DMS114 treated with DMSO at 0.1 percent for 48 hours (cell line): ENCODE measurements at regions not wholly inside any gene's neighbourhood (a gene's known extent, or its start where the extent isn't known, plus 50 kb on each side); places are given as distances from the start of the nearest gene placed in this dataset.

Experiments used
- DNase-seq: peaks from one replicate; lab custom pipeline; 2025; ENCODE audit not compliant: unreplicated experiment; lab: John Stamatoyannopoulos, UW

- no peak for DNase-seq
Observed at GRCh38 chr6:74785236-74785635, 420.6 kb downstream of the COL12A1 start.

GRCh38 chr6:74782346-74782745 is 423.5 kb downstream of the COL12A1 start:
- no peak for DNase-seq

GRCh38 chr6:74780831-74781230 is 425.0 kb downstream of the COL12A1 start:
- DNase-seq, result no peak

GRCh38 chr6:74768738-74769137 is 437.1 kb downstream of the COL12A1 start:
- DNase-seq, result no peak

GRCh38 chr6:74768120-74768519 is 437.7 kb downstream of the COL12A1 start:
- DNase-seq, result no peak

- no peak for DNase-seq
Observed at GRCh38 chr6:74765486-74765885, 440.4 kb downstream of the COL12A1 start.

GRCh38 chr6:74764486-74764885 is 441.4 kb downstream of the COL12A1 start:
- DNase-seq, result no peak

GRCh38 chr6:74762841-74763240 is 443.0 kb downstream of the COL12A1 start:
- no peak for DNase-seq

- no peak for DNase-seq
Observed at GRCh38 chr6:74757813-74758212, 448.0 kb downstream of the COL12A1 start.

- no peak for DNase-seq
Observed at GRCh38 chr6:74756923-74757322, 448.9 kb downstream of the COL12A1 start.

- no peak for DNase-seq
Observed at GRCh38 chr6:74755778-74756177, 450.1 kb downstream of the COL12A1 start.

- no peak for DNase-seq
Observed at GRCh38 chr6:74755196-74755595, 450.7 kb downstream of the COL12A1 start.

- DNase-seq, result no peak
Observed at GRCh38 chr6:74753883-74754600, 451.8 kb downstream of the COL12A1 start.

- DNase-seq, result no peak
Observed at GRCh38 chr6:74752303-74752702, 453.6 kb downstream of the COL12A1 start.

GRCh38 chr6:74750826-74751225 is 455.0 kb downstream of the COL12A1 start:
- DNase-seq, result no peak

- no peak for DNase-seq
Observed at GRCh38 chr6:74749211-74750147, 456.4 kb downstream of the COL12A1 start.

- no peak for DNase-seq
Observed at GRCh38 chr6:74745670-74746069, 460.2 kb downstream of the COL12A1 start.

GRCh38 chr6:74742793-74743508 is 462.9 kb downstream of the COL12A1 start:
- no peak for DNase-seq

GRCh38 chr6:74741646-74742045 is 464.2 kb downstream of the COL12A1 start:
- DNase-seq, result no peak

- no peak for DNase-seq
Observed at GRCh38 chr6:74735304-74735703, 470.5 kb downstream of the COL12A1 start.

GRCh38 chr6:74734901-74735300 is 471.0 kb downstream of the COL12A1 start:
- DNase-seq, result no peak
